ENCODE measurements at regions not wholly inside any gene's neighbourhood (a gene's known extent, or its start where the extent isn't known, plus 50 kb on each side); places are given as distances from the start of the nearest gene placed in this dataset.

DNA sequence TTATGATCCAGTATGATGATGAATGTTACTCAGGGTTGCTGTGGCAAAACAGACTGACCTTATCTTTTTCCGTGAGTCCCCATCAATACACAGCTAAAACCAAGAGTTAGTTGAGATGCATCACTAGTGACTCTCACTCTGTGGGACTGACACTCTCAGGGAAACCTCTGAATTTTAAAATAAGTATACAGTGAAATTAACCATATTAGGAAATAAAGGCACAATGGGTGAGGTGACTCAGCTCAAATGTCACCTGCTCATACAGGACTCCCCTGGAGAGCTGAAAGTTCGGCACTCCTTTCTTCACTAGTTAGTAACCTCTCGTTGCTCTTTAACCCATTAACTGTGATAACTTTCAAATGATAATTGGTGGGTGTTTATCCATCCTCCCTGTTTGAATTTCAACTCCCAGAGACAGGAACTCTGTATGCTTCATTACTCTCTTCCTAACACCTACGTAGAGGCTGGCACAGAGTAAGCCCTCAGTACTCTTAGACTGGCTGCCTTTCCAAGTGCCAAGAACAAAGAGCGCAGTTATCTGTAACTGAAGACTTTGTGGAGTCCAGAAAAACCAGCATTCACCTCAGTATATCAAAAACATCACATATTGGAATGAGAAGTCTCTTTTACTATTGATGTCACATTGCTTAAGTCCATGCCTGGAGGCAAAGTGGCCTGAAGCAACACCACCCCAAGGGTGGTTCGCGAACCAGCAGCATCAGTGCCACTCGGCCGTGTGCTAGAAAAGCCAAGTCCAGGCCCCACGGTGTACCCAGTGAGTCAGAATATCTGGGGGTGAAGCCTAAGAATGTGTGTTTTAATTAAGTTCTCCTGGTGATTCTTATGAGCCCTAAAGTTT lies 91.1 kb downstream of the NIBAN1 start:
- DNase-seq = no peak

GRCh38 chr1:184881941-184882913 lies 92.1 kb downstream of the NIBAN1 start:
- DNase-seq = no peak

DNA sequence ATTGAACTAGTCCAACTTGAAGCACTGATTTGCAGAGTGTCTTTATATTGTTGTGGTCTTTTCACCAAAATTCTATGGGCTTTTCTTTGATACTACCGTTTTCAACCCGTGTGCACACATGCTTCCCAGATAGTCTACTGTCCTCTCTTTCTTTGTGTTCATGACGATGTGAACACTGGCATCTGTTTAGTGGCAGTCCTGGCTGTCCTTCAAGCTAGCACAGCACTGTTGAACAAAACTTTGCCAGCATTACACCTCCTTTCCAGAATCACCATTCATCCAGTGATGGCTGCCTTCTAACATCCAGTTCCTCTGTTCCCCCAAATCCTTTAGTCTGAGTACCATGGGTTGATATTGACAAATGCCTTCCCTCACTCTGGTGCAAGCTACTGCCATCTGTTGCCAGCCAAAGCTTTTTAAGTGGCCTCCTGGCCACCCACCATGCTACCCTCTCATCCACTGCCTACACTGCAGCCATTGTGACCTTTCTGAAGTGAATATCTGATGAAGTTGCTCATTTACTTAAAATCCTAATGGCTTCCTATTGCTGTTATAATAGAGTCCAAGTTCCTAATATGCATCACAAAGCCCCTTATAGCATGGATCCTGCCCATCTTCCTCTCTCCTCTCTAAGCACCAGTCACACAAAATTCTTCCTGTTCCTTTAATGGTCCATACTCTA lies 94.3 kb downstream of the NIBAN1 start:
- no peak for DNase-seq

- no peak for DNase-seq
Observed at GRCh38 chr1:184878602-184879001, 95.7 kb downstream of the NIBAN1 start.

DNA sequence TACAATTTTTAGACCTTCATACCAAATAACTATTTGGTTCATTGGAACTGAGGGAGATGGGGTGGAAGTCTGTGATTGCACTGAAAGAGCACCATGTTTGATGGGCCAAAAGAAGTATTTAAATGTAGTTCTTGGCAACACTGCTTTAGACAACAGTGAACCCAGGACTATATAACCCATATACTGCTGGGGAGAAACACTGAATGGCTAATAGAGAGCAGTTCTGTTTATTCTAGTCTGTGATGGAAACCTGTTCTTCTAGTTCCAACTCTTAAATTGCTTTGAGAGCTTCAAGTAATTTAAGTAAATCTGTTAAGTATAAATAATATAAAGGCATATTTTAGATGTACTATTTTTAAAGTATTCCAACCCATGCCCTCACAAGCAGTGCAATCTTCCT lies 96.3 kb downstream of the NIBAN1 start:
- no peak for DNase-seq

DNA sequence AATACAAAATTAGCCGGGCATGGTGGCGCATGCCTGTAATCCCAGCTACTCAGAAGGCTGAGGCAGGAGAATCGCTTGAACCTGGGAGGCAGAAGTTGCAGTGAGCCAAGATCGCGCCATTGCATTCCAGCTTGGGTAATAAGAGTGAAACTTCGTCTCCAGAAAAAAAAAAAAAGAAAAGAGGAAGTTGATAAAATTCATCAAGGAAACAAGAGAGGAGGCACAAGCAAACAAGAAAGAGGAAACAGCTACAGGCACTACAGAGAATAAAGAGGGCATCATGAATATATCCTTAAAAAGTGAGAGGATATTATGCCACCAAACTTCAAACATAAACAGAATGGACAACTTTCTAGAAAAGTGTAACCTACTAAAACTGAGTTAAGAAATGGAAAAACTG lies 98.3 kb downstream of the NIBAN1 start:
- DNase-seq = peak; percentile 89 to 97

GRCh38 chr1:184875218-184875617 lies 99.1 kb downstream of the NIBAN1 start:
- no peak for DNase-seq

GRCh38 chr1:184870319-184870718 lies 104.0 kb downstream of the NIBAN1 start:
- no peak for DNase-seq

GRCh38 chr1:184867866-184868689 lies 106.2 kb downstream of the NIBAN1 start:
- peak; percentile 44 to 64 for DNase-seq

- DNase-seq = peak; percentile 89 to 94
Observed at GRCh38 chr1:184866991-184867788, 107.1 kb downstream of the NIBAN1 start.

DNA sequence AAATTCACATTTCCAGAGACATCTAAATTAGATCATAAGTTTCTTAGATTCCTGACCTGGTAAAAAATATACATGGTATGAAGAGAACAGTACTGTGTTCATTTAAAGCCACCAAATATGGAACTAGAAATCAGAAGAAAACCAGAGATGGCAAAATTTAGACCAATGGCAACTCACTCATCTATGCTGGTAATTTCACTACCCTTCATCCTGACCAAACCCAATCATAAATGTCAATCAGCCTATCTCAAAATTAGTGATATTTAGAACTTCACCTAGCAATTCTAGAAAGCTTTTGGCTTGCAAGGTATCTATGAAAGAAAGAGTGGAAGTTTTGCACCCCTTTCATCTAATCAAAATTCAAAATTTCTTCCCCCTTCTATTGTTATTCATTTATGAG lies 107.7 kb downstream of the NIBAN1 start:
- no peak for DNase-seq

- DNase-seq = no peak
Observed at GRCh38 chr1:184865831-184866230, 108.5 kb downstream of the NIBAN1 start.

DNA sequence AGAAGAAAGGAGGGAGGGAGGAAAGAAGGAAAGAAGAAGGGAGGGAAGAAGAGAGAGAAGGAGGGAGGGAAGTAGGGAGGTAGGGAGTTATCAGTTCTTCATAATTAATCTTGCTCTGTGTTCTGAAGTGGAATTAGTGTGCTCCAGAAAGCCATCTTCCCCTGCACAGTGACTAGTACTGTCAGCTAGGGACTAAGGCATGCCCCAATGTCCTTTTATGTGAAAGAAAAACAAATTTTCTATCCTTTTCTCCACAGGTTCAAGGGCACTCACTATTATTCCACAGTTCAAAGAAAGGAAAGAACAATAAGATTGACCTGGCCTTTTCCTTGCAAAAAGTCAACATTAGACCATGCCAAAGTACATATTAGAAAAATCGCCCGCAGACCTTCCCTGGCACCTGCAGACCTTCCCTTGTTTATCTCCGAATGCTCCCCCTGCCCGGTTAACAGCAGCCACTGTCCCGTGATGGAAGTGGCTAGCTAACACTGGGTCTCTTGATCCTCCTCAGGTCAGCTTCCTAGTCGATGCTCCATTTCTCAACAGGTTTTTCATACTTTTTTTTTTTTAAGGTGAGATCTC lies 107.2 kb upstream of the EDEM3 start:
- no peak for DNase-seq

- no peak for DNase-seq
Observed at GRCh38 chr1:184860985-184861754, 106.5 kb upstream of the EDEM3 start.

DNA sequence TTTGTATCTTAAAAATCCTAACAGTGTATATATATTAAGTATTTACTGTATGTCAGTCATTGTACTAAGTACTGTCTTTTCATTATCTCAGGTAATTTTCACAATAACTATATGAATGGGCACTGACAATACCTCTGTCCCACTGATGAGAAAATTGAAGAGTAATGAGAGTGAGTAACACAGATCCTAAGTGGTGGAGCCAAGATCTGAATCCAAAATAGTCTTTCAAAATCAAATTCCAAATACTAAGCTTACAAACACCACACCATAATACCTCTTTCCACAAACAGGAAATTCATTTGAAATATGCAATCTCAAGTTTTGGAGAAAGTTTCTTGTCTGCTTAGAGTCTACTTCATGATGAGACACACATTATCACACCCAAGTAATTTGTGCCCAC lies 105.9 kb upstream of the EDEM3 start:
- DNase-seq = no peak

GRCh38 chr1:184859381-184860105 lies 104.9 kb upstream of the EDEM3 start:
- DNase-seq = no peak

DNA sequence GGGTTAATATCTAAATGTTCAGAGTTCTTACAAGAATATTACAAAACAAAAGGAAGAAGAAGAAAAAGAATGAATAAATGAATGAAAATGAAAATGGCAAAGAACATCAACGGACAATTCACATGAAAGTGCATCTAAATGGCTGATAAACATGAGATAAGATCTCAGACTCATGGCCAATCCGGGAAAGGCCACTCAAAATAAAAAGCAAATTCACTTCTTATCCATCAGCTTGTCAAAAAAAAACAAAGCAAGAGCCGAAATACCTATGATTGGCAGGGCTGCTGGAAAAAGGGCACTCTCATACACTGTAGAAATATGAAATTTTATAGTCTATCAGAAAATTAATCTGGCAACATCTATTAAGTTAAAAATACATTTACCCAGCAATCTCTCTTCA lies 103.6 kb upstream of the EDEM3 start:
- DNase-seq = no peak

GRCh38 chr1:184854496-184855140 lies 100.0 kb upstream of the EDEM3 start:
- DNase-seq = peak; percentile 74 to 76

DNA sequence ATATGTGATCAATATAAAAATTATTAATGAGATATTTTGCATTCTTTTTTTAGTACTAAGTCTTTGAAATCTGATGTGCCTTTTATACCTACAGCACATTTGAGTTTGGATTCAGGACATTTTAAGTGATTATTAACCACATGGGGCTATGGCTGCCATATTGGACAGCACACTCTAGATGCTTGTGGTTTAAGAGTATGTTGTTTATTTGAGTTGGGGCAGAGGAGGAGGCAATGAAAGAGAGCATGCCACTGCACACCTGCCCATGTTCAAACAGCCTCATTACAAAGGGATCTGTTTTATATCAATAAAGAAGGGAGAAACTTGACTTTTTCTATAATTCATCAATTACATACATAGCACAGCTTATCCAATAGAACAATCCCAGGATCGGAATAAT lies 99.4 kb upstream of the EDEM3 start:
- no peak for DNase-seq

All from Kasumi-1 (cell line).